K562 (cell line): ENCODE measurements at regions not wholly inside any gene's neighbourhood (a gene's known extent, or its start where the extent isn't known, plus 50 kb on each side); places are given as distances from the start of the nearest gene placed in this dataset.

Experiments
- ATAC-seq: fragments of 200-7000 bp; cut with Tn5 transposase; 3 replicates; pipeline ENCODE4 v1.9.1; 2020; ENCODE audit warnings: moderate library complexity
- BruUV-seq: library from RNA; stranded (reverse); fragments of 400-500 nt; replicated peaks from 2 replicates; lab custom pipeline; 2021; lab: Mats Ljungman, UMichigan
- CTCF ChIA-PET: fragments of 300-600 bp; formaldehyde crosslinking; extraction: SDS; loops from one replicate; lab custom pipeline; 2021; ENCODE audit warnings: low intra/inter-chr PET ratio; lab: Yijun Ruan, JAX
- POLR2A ChIA-PET: fragments of 300-600, 350-650 bp; sonication (Branson Sonifier 250); formaldehyde crosslinking; extraction: SDS; loops from one replicate; lab custom pipeline; 2021; ENCODE audit warnings: antibody characterized with exemption, inconsistent platforms; lab: Yijun Ruan, JAX
- DNase-seq, 4 experiments: peaks; one replicate each; pipeline versions ENCODE4 v3.0.0 to v3.0.0-alpha.2; 2011 to 2018; ENCODE audit warnings: low spot score in 3 of 4, mixed read lengths in 3 of 4; ENCODE audit errors: extremely low read depth in 1 of 4
- FAIRE-seq: peaks from 2 replicates; lab custom pipeline; 2011; peaks lifted over from hg19 to GRCh38; lab: Jason Lieb, UNC
- H2AFZ ChIP-seq: 2 replicates; pipeline ENCODE4 v1.6.0; 2011; ENCODE audit warnings: low read depth, low read length, control low read depth, inconsistent platforms
- H3K27ac ChIP-seq: fragments of 200-600 bp; 3 replicates; pipeline ENCODE4 v1.8.0; 2011; ENCODE audit warnings: low read depth, mild to moderate bottlenecking, control low read depth, inconsistent platforms, low read length, moderate library complexity, mixed read lengths; ENCODE audit errors: extremely low read depth
- H3K27me3 ChIP-seq, 2 experiments: fragments of 300-600 bp in 1 of 2; 2 replicates in 1 of 2; 3 replicates in 1 of 2; pipeline versions ENCODE4 v1.6.0 to v1.8.0; 2011; ENCODE audit warnings: inconsistent platforms in 2 of 2, low read length in 2 of 2, mild to moderate bottlenecking in 1 of 2, mixed read lengths in 1 of 2, moderate library complexity in 1 of 2; ENCODE audit not compliant: control insufficient read depth in 2 of 2, insufficient read depth in 2 of 2
- H3K36me3 ChIP-seq: fragments of 300-600 bp; 3 replicates; pipeline ENCODE4 v1.8.0; 2011; ENCODE audit warnings: mild to moderate bottlenecking, low read length, inconsistent platforms; ENCODE audit not compliant: control insufficient read depth, insufficient read depth
- H3K4me1 ChIP-seq, 2 experiments: fragments of 200-600 bp in 1 of 2; replicated peaks in 1 of 2; 2 replicates in 1 of 2; 3 replicates in 1 of 2; pipeline versions ENCODE4 v1.5.1 to v1.8.0; 2011; ENCODE audit warnings: inconsistent platforms in 2 of 2, low read length in 2 of 2, mild to moderate bottlenecking in 1 of 2, mixed read lengths in 1 of 2, moderate library complexity in 1 of 2; ENCODE audit not compliant: control insufficient read depth in 2 of 2, insufficient read depth in 2 of 2
- H3K4me2 ChIP-seq: 2 replicates; pipeline ENCODE4 v1.6.1; 2011; ENCODE audit warnings: low read length, control low read depth, inconsistent platforms, mixed read lengths; ENCODE audit not compliant: insufficient read depth
- H3K4me3 ChIP-seq: fragments of 200-600 bp; sonication (generic), shearing (Covaris generic); 2 replicates; pipeline ENCODE4 v1.5.1; 2016; ENCODE audit warnings: control low read depth, inconsistent platforms
- H3K79me2 ChIP-seq: fragments of 200-600 bp; 3 replicates; pipeline ENCODE4 v1.8.0; 2011; ENCODE audit warnings: low read length, inconsistent platforms; ENCODE audit not compliant: control insufficient read depth, insufficient read depth
- H3K9ac ChIP-seq, 2 experiments: 2 replicates each; pipeline versions ENCODE4 v1.6.0 to v1.6.1; 2011; ENCODE audit warnings: low read depth in 2 of 2, low read length in 2 of 2, control low read depth in 1 of 2, inconsistent platforms in 1 of 2, mild to moderate bottlenecking in 1 of 2, mixed read lengths in 1 of 2; ENCODE audit not compliant: insufficient read depth in 1 of 2
- H3K9me1 ChIP-seq: one replicate; pipeline ENCODE4 v1.6.0; 2011; ENCODE audit warnings: inconsistent platforms, mild to moderate bottlenecking, low read length, moderate library complexity; ENCODE audit not compliant: control insufficient read depth, insufficient read depth
- H3K9me3 ChIP-seq: replicated peaks from 2 replicates; pipeline ENCODE4 v1.5.1; 2011; ENCODE audit warnings: low read depth, low read length, inconsistent platforms; ENCODE audit not compliant: control insufficient read depth, insufficient read depth
- H4K20me1 ChIP-seq: replicated peaks from 2 replicates; pipeline ENCODE4 v1.6.1; 2011; ENCODE audit warnings: low read length, inconsistent platforms, mixed read lengths; ENCODE audit not compliant: control insufficient read depth, insufficient read depth
- ARID3B ChIP-seq: fragments of 250-450 bp; sonication (Bioruptor Pico); IDR thresholded peaks from 2 replicates; pipeline ENCODE4 v1.4.0; 2020; ENCODE audit warnings: borderline replicate concordance
- ATF7 ChIP-seq: fragments of 450-650 bp; IDR thresholded peaks from 2 replicates; pipeline ENCODE4 v1.7.1; 2014; ENCODE audit warnings: mild to moderate bottlenecking, moderate library complexity
- ESRRA ChIP-seq: fragments of 450-650 bp; IDR thresholded peaks from 2 replicates; pipeline ENCODE4 v1.6.1; 2014; ENCODE audit warnings: low read depth, mild to moderate bottlenecking, moderate library complexity, borderline replicate concordance
- HNRNPLL ChIP-seq: fragments of 200-400 bp; formaldehyde crosslinking; IDR thresholded peaks from 2 replicates; pipeline ENCODE4 v1.6.1; 2017; ENCODE audit warnings: low read length, low read depth, mild to moderate bottlenecking; ENCODE audit not compliant: poor library complexity, severe bottlenecking
- OTX1 ChIP-seq: fragments of 450-650 bp; formaldehyde crosslinking; IDR thresholded peaks from 2 replicates; pipeline ENCODE4 v1.4.0; 2022; ENCODE audit warnings: mild to moderate bottlenecking
- PML ChIP-seq: IDR thresholded peaks from 2 replicates; pipeline ENCODE4 v1.6.1; 2012; ENCODE audit warnings: low read length, inconsistent platforms
- PRDM10 ChIP-seq: fragments of 450-650 bp; IDR thresholded peaks from 2 replicates; pipeline ENCODE4 v1.6.1; 2018; ENCODE audit not compliant: partially characterized antibody
- PURB ChIP-seq: sonication (generic); formaldehyde crosslinking; IDR thresholded peaks from 2 replicates; pipeline ENCODE4 v1.9.0; 2021; ENCODE audit warnings: low read depth, mild to moderate bottlenecking, missing genetic modification reagents
- SMARCC2 ChIP-seq: fragments of 450-650 bp; IDR thresholded peaks from 2 replicates; pipeline ENCODE4 v1.6.1; 2017; ENCODE audit warnings: antibody characterized with exemption, moderate library complexity, mild to moderate bottlenecking, low read depth
- SRSF9 ChIP-seq: fragments of 200-400 bp; formaldehyde crosslinking; IDR thresholded peaks from 2 replicates; pipeline ENCODE4 v1.6.1; 2017; ENCODE audit warnings: low read depth, low read length, borderline replicate concordance
- ZNF12 ChIP-seq: sonication (generic); formaldehyde crosslinking; IDR thresholded peaks from 2 replicates; pipeline ENCODE4 v1.4.0; 2020; ENCODE audit warnings: mild to moderate bottlenecking, missing genetic modification reagents
- ZNF239 ChIP-seq: fragments of 250-450 bp; sonication (Bioruptor Pico); IDR thresholded peaks from 2 replicates; pipeline ENCODE4 v1.4.0; 2020; ENCODE audit warnings: mild to moderate bottlenecking
- ZNF263 ChIP-seq: sonication (generic); formaldehyde crosslinking; IDR thresholded peaks from 2 replicates; pipeline ENCODE4 v1.8.0; 2022; ENCODE audit warnings: mild to moderate bottlenecking, missing genetic modification reagents, borderline replicate concordance
- ZNF41 ChIP-seq: fragments of 250-450 bp; sonication (Bioruptor Pico); conservative IDR thresholded peaks from 2 replicates; pipeline ENCODE4 v1.4.0; 2020; ENCODE audit warnings: mild to moderate bottlenecking
- ZNF785 ChIP-seq: fragments of 250-450 bp; sonication (Bioruptor Pico); IDR thresholded peaks from 2 replicates; pipeline ENCODE4 v1.4.0; 2020; ENCODE audit warnings: mild to moderate bottlenecking
- ZSCAN32 ChIP-seq: fragments of 450-650 bp; formaldehyde crosslinking; IDR thresholded peaks from 2 replicates; pipeline ENCODE4 v1.4.0; 2020; ENCODE audit warnings: mild to moderate bottlenecking, moderate library complexity
- WGBS: fragments of 100-300 bp; shearing (Covaris generic); methylation state at CpG from one replicate; pipeline ENCODE4 v1.1.6; 2016; ENCODE audit warnings: low coverage, mixed read lengths; ENCODE audit not compliant: insufficient coverage; ENCODE audit errors: missing lambda C conversion rate; 5-methylcytosine and 5-hydroxymethylcytosine counted together
- in situ Hi-C: fragments of 300-500 bp; cut with MboI; formaldehyde crosslinking; loops from 4 replicates; pipeline ENCODE4 v1.15.0; 2018; ENCODE audit warnings: inconsistent platforms, mixed read lengths
- intact Hi-C: fragments of 100-400 bp; cut with micrococcal nuclease; formaldehyde crosslinking; loops from 2 replicates; pipeline ENCODE4 v1.14.2; 2022
- TF ChIP-seq, protein P1 (sequence below): fragments of 200-800 bp; sonication (Bioruptor generic); IDR thresholded peaks from 2 replicates; pipeline ENCODE4 v1.6.1; 2017; ENCODE audit warnings: missing genetic modification characterization, missing compliant biosample characterization

DNA sequence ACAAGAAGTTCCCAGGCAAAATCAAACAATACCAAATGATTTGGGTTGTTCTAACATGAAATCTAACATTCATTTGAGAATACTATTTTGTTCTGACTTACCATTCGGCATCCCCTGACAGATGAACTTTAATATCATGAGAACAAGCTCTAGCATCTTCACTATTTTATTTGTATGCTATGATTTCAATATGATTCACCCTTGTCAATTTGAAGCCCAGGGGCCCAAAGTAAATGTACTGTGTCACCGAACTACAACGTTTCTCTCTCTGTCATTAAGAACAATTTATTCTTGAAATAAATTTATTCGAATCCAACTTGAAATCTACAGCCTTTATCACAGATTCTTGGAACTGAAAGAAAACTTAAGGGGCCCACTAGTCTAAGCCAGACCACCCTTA is 146.2 kb upstream of the RASSF8 start:
- H4K20me1 ChIP-seq = no peaks in the 10 kb centered on the region
- H3K4me2 ChIP-seq = no peak overlapping the region
- H3K36me3 ChIP-seq = no peaks in the 10 kb centered on the region
- no peaks in the 10 kb centered on the region for H3K27me3 ChIP-seq
- no peaks in the 10 kb centered on the region for H3K4me1 ChIP-seq
- H3K9me3 ChIP-seq = no peaks in the 10 kb centered on the region
- no peak overlapping the region for H3K4me3 ChIP-seq
- intact Hi-C loops (no loop called here), in situ Hi-C loops (no loop called here)
- H3K27ac ChIP-seq = no peak overlapping the region
- ATAC-seq = no peak
- H2AFZ ChIP-seq = no peak overlapping the region
- TF ChIP-seq ZNF785 (CRISPR knock-in tag) (no peak), PRDM10 (no peak), ZSCAN32 (CRISPR knock-in tag) (no peak), ZNF12 (no peak), ARID3B (no peak), SRSF9 (no peak), ZNF41 (CRISPR knock-in tag) (no peak), PML (no peak), ZNF239 (no peak), PURB (CRISPR knock-in tag) (no peak), ATF7 (no peak), HNRNPLL (no peak), ZNF263 (no peak), SMARCC2 (no peak), ESRRA (no peak), OTX1 (no peak)
- TF ChIP-seq, protein P1, sequence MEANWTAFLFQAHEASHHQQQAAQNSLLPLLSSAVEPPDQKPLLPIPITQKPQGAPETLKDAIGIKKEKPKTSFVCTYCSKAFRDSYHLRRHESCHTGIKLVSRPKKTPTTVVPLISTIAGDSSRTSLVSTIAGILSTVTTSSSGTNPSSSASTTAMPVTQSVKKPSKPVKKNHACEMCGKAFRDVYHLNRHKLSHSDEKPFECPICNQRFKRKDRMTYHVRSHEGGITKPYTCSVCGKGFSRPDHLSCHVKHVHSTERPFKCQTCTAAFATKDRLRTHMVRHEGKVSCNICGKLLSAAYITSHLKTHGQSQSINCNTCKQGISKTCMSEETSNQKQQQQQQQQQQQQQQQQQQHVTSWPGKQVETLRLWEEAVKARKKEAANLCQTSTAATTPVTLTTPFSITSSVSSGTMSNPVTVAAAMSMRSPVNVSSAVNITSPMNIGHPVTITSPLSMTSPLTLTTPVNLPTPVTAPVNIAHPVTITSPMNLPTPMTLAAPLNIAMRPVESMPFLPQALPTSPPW (CRISPR knock-in tag) = no peak
- no peaks in the 10 kb centered on the region for H3K9me1 ChIP-seq
- DNase-seq = no peak
- ChIA-PET POLR2A (no interaction called here), CTCF (no interaction called here)
- 0% methylated on average over 4 of the region's 4 CpGs for WGBS
- no peak overlapping the region for H3K9ac ChIP-seq
- no peak for FAIRE-seq
- BruUV-seq = no TSS peak
- H3K79me2 ChIP-seq = no peaks in the 10 kb centered on the region
